Spleen (tissue), 7 donors: ENCODE measurements at regions not wholly inside any gene's neighbourhood (a gene's known extent, or its start where the extent isn't known, plus 50 kb on each side); places are given as distances from the start of the nearest gene placed in this dataset.
"Not testable (repeated sequence)": the region's sequence is repeated elsewhere in the genome, so short reads cannot be mapped to it uniquely, and the experiment has no call there.

Experiments
- CTCF ChIP-seq, 11 experiments: fragments of 200-600 bp in 7 of 11; fragments of 450-650 bp in 4 of 11; sonication (generic) in 4 of 11; IDR thresholded peaks in 8 of 11; conservative IDR thresholded peaks in 3 of 11; 1 replicate in 7 of 11; 2 replicates in 4 of 11; pipeline versions ENCODE4 v1.4.0 to v1.8.0; 2016 to 2021; ENCODE audit warnings: antibody characterized with exemption in 11 of 11, inconsistent platforms in 4 of 11, mild to moderate bottlenecking in 1 of 11
- POLR2A ChIP-seq, 3 donors: fragments of 450-650 bp; IDR thresholded peaks; one replicate each; pipeline ENCODE4 v1.5.1; 2017; ENCODE audit warnings: antibody characterized with exemption in 3 of 3, mild to moderate bottlenecking in 1 of 3
- POLR2AphosphoS5 ChIP-seq, 3 donors: sonication (generic); formaldehyde crosslinking; IDR thresholded peaks; one replicate each; pipeline ENCODE4 v1.5.1; 2017; ENCODE audit warnings: antibody characterized with exemption in 3 of 3
- donor health status: DM: no; HTN: no; CAD: no; lungs with moderate emphysema.
- donor health status: DM: no; HTN: no; CAD: no.
- donor health status: DM: no; HTN: no; CAD: no.

GRCh38 chr7:91790646-91791045 lies 89.9 kb downstream of the MTERF1 start:
- TF ChIP-seq POLR2A (IDR thresholded peaks at IDR 0.05); CTCF (IDR thresholded peaks at IDR 0.05 in 8 of 11, conservative IDR thresholded peaks at IDR 0.05 in 3 of 11); POLR2AphosphoS5 (IDR thresholded peaks at IDR 0.05): not testable (repeated sequence)
